GM10248 (cell line): ENCODE measurements at regions not wholly inside any gene's neighbourhood (a gene's known extent, or its start where the extent isn't known, plus 50 kb on each side); places are given as distances from the start of the nearest gene placed in this dataset.

ENCODE experiments used
- CTCF ChIA-PET: fragments of 300-600 bp; sonication (Branson Sonifier 250); formaldehyde crosslinking; extraction: SDS; loops from one replicate; lab custom pipeline; 2021; ENCODE audit warnings: antibody characterized with exemption; lab: Yijun Ruan, JAX
- POLR2A ChIA-PET: fragments of 350-650 bp; sonication (Branson Sonifier 250); formaldehyde crosslinking; extraction: SDS; loops from one replicate; lab custom pipeline; 2020; ENCODE audit warnings: antibody characterized with exemption; lab: Yijun Ruan, JAX
- DNase-seq: peaks from one replicate; pipeline ENCODE4 v3.0.0; 2012; ENCODE audit errors: extremely low spot score
- CTCF ChIP-seq: IDR thresholded peaks from 2 replicates; pipeline ENCODE4 v1.5.1; 2012; ENCODE audit warnings: mild to moderate bottlenecking, low read depth; ENCODE audit errors: extremely low read depth, missing control alignments, control extremely low read depth

DNA sequence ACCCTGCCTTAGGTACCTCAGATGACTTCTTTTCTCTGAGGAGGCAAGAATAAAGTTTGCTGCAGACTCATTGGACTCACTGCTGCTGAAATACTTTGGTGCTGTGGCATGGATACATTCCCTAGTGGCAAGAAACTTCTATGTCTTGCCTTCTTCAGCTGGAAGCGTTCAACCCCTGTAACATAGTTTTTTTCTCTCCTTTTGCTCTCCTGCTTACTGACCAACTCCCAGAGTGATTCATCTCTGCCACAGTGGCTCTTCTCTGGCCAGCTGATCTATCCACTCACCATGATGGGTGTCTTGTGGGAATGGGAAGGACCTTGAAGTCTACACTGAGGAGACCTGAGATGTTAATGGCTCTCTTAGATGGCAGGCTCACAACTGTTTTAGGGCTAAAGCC lies 309.3 kb upstream of the LRRTM4 start:
- POLR2A ChIA-PET = no interaction called here
- no peak for TF ChIP-seq CTCF
- CTCF ChIA-PET = no interaction called here
- DNase-seq = no peak

DNA sequence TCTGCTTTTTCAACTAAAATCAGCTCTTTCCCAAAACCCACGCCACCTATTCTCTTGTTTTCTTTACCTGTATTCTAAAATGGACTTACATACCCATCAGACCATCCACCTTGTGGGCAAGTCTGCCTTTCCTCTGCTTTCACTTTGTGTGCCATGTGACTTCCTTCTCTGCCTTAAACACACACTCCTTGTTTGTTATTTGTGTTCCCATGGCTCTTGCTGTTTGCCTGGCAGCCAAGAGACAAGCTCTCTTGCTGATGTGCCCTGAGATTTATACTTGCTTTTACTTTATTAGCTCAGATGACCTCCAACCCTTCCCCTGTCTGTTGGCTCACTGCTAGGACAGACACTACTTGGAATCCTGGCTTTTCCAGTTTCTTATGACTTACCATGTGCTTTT lies 309.7 kb upstream of the LRRTM4 start:
- TF ChIP-seq CTCF = no peak
- DNase-seq = no peak
- ChIA-PET CTCF (no interaction called here), POLR2A (no interaction called here)

- ChIA-PET CTCF (no interaction called here), POLR2A (no interaction called here)
- no peak for TF ChIP-seq CTCF
- no peak for DNase-seq
These were observed 312.3 kb upstream of the LRRTM4 start for GRCh38 chr2:77834360-77835002.

- POLR2A ChIA-PET = no interaction called here
- no peak for DNase-seq
- TF ChIP-seq CTCF = no peak
- CTCF ChIA-PET = no interaction called here
These were observed 316.3 kb upstream of the LRRTM4 start for GRCh38 chr2:77838441-77838840.

GRCh38 chr2:77839102-77839501 lies 316.9 kb upstream of the LRRTM4 start:
- no peak for TF ChIP-seq CTCF
- POLR2A ChIA-PET = no interaction called here
- no peak for DNase-seq
- CTCF ChIA-PET = no interaction called here

- POLR2A ChIA-PET = no interaction called here
- DNase-seq = no peak
- no peak for TF ChIP-seq CTCF
- CTCF ChIA-PET = no interaction called here
These were observed 339.9 kb upstream of the LRRTM4 start for GRCh38 chr2:77862120-77862519.
